ENCODE measurements at regions not wholly inside any gene's neighbourhood (a gene's known extent, or its start where the extent isn't known, plus 50 kb on each side); places are given as distances from the start of the nearest gene placed in this dataset.

DNA sequence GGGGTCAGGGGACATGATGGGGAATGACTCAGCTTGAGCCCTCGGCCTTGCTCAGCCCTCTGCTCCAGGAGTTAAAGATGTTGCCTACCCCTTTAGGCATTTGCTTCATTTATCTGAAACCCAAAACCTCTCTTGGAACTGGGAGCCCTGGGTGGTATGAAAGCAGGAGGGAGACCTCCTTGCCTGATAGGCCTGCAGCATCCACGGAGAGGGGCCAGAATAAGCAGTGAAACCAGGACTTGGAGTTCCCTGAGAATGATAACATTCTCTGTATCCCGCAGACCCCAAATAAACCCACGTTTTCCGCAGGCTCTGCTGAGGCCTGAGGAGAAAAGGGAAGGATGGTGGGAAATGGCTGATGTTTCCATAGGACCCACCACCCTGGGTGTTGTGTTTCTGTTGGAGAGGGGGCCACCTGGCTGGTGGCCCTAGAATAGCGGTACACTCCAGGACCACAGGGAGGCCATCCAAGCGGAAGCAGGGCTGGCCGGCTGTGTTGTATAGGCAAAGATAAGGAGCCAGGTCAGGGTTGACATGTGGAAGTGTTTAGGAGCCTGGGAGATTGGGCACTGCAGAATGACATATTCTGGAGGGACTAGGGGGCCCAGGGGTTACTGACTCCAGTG lies 77.4 kb downstream of the FOXD2 start:
- H4K8ac ChIP-seq (ENCODE audit: extremely low read depth, insufficient read depth, low read length), result no peak overlapping the region
- CTCF ChIA-PET (ENCODE audit: partially characterized antibody), result interaction anchor here (0.8 to 2.2 kb wide), 4 partner anchors 57 to 802 kb away, joined by 3 to 12 read pairs (median 3); no protein-coding TSS in a partner anchor
- no peak for TF ChIP-seq TCF12 (IDR thresholded peaks at IDR 0.05; ENCODE audit: low read depth, low read length)
- TF ChIP-seq, protein P1, sequence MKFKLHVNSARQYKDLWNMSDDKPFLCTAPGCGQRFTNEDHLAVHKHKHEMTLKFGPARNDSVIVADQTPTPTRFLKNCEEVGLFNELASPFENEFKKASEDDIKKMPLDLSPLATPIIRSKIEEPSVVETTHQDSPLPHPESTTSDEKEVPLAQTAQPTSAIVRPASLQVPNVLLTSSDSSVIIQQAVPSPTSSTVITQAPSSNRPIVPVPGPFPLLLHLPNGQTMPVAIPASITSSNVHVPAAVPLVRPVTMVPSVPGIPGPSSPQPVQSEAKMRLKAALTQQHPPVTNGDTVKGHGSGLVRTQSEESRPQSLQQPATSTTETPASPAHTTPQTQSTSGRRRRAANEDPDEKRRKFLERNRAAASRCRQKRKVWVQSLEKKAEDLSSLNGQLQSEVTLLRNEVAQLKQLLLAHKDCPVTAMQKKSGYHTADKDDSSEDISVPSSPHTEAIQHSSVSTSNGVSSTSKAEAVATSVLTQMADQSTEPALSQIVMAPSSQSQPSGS (IDR thresholded peaks at IDR 0.05; ENCODE audit: low read length), result no peak
- TF ChIP-seq, protein P2, sequence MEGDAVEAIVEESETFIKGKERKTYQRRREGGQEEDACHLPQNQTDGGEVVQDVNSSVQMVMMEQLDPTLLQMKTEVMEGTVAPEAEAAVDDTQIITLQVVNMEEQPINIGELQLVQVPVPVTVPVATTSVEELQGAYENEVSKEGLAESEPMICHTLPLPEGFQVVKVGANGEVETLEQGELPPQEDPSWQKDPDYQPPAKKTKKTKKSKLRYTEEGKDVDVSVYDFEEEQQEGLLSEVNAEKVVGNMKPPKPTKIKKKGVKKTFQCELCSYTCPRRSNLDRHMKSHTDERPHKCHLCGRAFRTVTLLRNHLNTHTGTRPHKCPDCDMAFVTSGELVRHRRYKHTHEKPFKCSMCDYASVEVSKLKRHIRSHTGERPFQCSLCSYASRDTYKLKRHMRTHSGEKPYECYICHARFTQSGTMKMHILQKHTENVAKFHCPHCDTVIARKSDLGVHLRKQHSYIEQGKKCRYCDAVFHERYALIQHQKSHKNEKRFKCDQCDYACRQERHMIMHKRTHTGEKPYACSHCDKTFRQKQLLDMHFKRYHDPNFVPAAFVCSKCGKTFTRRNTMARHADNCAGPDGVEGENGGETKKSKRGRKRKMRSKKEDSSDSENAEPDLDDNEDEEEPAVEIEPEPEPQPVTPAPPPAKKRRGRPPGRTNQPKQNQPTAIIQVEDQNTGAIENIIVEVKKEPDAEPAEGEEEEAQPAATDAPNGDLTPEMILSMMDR (IDR thresholded peaks at IDR 0.05; ENCODE audit: control extremely low read depth in 1 of 3, insufficient read depth in 1 of 3, low read depth in 1 of 3, low read length in 3 of 3), result peak; percentile 15 to 19 (median 18); a peak in 3 of 4 replicates
- no peak for TF ChIP-seq JUN (IDR thresholded peaks at IDR 0.05; ENCODE audit: low read depth, low read length)
- TF ChIP-seq RFX5 (IDR thresholded peaks at IDR 0.05; ENCODE audit: borderline replicate concordance, low read depth, low read length), result no peak
- no peak for TF ChIP-seq EGR1 (IDR thresholded peaks at IDR 0.05; ENCODE audit: borderline replicate concordance, low read depth, low read length)
- peak; percentile 28 to 40; a peak in 2 of 4 replicates for TF ChIP-seq RAD21 (IDR thresholded peaks at IDR 0.05 in 1 of 2, conservative IDR thresholded peaks at IDR 0.05 in 1 of 2; ENCODE audit: low read depth in 2 of 2, low read length in 2 of 2)
- no peak for TF ChIP-seq RXRA (IDR thresholded peaks at IDR 0.05; ENCODE audit: insufficient read depth, low read depth, low read length)

More for the DNA sequence above, 77.4 kb downstream of the FOXD2 start:
- Histone ChIP-seq H3K79me1 (ENCODE audit: low read depth, low read length) (no peaks in the 10 kb centered on the region), H3K36me3 (ENCODE audit: control insufficient read depth in 2 of 4, insufficient read depth in 4 of 4, low read length in 3 of 4) (no peaks in the 10 kb centered on the region), H3K4me2 (ENCODE audit: insufficient read depth in 1 of 2, low read depth in 2 of 2, low read length in 2 of 2) (no peak overlapping the region), H2BK5ac (ENCODE audit: low read depth, low read length) (no peak overlapping the region), H3K18ac (ENCODE audit: extremely low read depth, low read length) (no peak overlapping the region), H3K27me3 (replicated peaks in 1 of 4; ENCODE audit: control insufficient read depth in 3 of 4, extremely low read depth in 1 of 4, insufficient read depth in 3 of 4, low read length in 3 of 4) (peaks cover 0 to 4% (median 1%) of the 10 kb centered on the region in 4 experiments; a peak in 3 of 7 replicates), H2BK15ac (ENCODE audit: low read length) (no peak overlapping the region), H3K27ac (ENCODE audit: low read depth, low read length) (no peak overlapping the region), H3K4me1 (replicated peaks in 1 of 4; ENCODE audit: control insufficient read depth in 3 of 4, insufficient read depth in 4 of 4, low read length in 3 of 4) (no peaks in the 10 kb centered on the region), H3K23me2 (ENCODE audit: low read depth, low read length) (peaks cover 4% of the 10 kb centered on the region; the same call in 1 of the 2 replicates), H3K4ac (replicated peaks; ENCODE audit: insufficient read length, low read depth, low read length) (no peak overlapping the region), H3K14ac (ENCODE audit: insufficient read length) (no peak overlapping the region), H3K4me3 (ENCODE audit: extremely low read depth in 1 of 4, insufficient read depth in 2 of 4, low read depth in 3 of 4, low read length in 4 of 4) (no peak overlapping the region), H2BK12ac (ENCODE audit: low read depth, low read length) (no peak overlapping the region), H2BK120ac (replicated peaks; ENCODE audit: low read depth, low read length) (no peak overlapping the region), H3K9ac (replicated peaks in 1 of 4; ENCODE audit: extremely low read depth in 1 of 4, low read depth in 3 of 4, low read length in 3 of 4) (no peak overlapping the region), H4K20me1 (replicated peaks in 1 of 2; ENCODE audit: control insufficient read depth in 1 of 2, insufficient read depth in 2 of 2, low read length in 2 of 2) (no peaks in the 10 kb centered on the region), H2AK5ac (ENCODE audit: low read depth, low read length) (no peak overlapping the region), H3K9me3 (ENCODE audit: insufficient read depth in 2 of 2, low read depth in 1 of 2, low read length in 1 of 2) (peaks cover 0 to 7% of the 10 kb centered on the region in 2 experiments; a peak in 1 of 4 replicates), H4K5ac (ENCODE audit: insufficient read length, low read depth, low read length) (no peak overlapping the region), H2BK20ac (ENCODE audit: low read length) (no peak overlapping the region), H3K79me2 (ENCODE audit: control insufficient read depth in 1 of 2, insufficient read depth in 2 of 2, low read length in 2 of 2) (no peaks in the 10 kb centered on the region), H3K56ac (replicated peaks; ENCODE audit: insufficient read length, low read depth, low read length) (no peak overlapping the region), H2AFZ (ENCODE audit: low read length) (no peak overlapping the region), H4K91ac (replicated peaks; ENCODE audit: insufficient read length, low read length) (no peak overlapping the region), H3K23ac (ENCODE audit: insufficient read length) (no peak overlapping the region)
- DNase-seq (ENCODE audit: low read depth in 1 of 2, low spot score in 2 of 2) (no peak), FAIRE-seq (no peak)
- POLR2A ChIA-PET (ENCODE audit: partially characterized antibody), result no interaction called here
- 79% methylated on average over 8 of the region's 8 CpGs; no CpG with 5 or more reads in 1 of the 2 experiments for WGBS, 2 experiments (ENCODE audit: extremely low coverage in 1 of 2, insufficient coverage in 1 of 2, insufficient read length in 1 of 2, insufficient replicate concordance in 2 of 2, low coverage in 1 of 2, low lambda C conversion rate in 2 of 2, missing lambda C conversion rate in 1 of 2)

Measured in H1 (cell line).